ENCODE measurements at regions not wholly inside any gene's neighbourhood (a gene's known extent, or its start where the extent isn't known, plus 50 kb on each side); places are given as distances from the start of the nearest gene placed in this dataset.

- Histone ChIP-seq H3K4ac (ENCODE audit: low read length) (no peak overlapping the region), H3K9me3 (replicated peaks in 1 of 2; ENCODE audit: control insufficient read depth in 2 of 2, insufficient read depth in 1 of 2, low read depth in 1 of 2, low read length in 2 of 2) (no peaks in the 10 kb centered on the region), H3K36me3 (replicated peaks in 1 of 2; ENCODE audit: control insufficient read depth in 2 of 2, insufficient read depth in 2 of 2, low read length in 2 of 2) (no peaks in the 10 kb centered on the region), H2BK120ac (ENCODE audit: low read depth, low read length) (peak overlapping the region; percentile 7), H3K4me1 (ENCODE audit: control insufficient read depth in 2 of 2, insufficient read depth in 1 of 2, low read depth in 1 of 2, low read length in 2 of 2) (peaks cover under 1 to 1% of the 10 kb centered on the region in 2 donors), H3K27me3 (ENCODE audit: control insufficient read depth in 3 of 3, insufficient read depth in 3 of 3, low read depth in 1 of 3, low read length in 3 of 3) (no peaks in the 10 kb centered on the region), H4K91ac (ENCODE audit: low read depth, low read length, poor library complexity) (no peak overlapping the region), H4K8ac (ENCODE audit: low read depth, low read length) (no peak overlapping the region), H2AFZ (ENCODE audit: low read length) (no peak overlapping the region), H3K4me2 (ENCODE audit: insufficient read depth, low read length, poor library complexity, severe bottlenecking) (no peak overlapping the region), H3K4me3 (ENCODE audit: low read length in 2 of 2) (no peak overlapping the region), H2BK12ac (ENCODE audit: low read length) (no peak overlapping the region), H2AK5ac (ENCODE audit: low read depth, low read length) (peak overlapping the region; percentile 15), H3K18ac (ENCODE audit: low read length) (peak overlapping the region; percentile 11), H3K14ac (ENCODE audit: low read length) (no peak overlapping the region), H2BK15ac (ENCODE audit: low read length) (peak overlapping the region; percentile 22), H3K79me1 (ENCODE audit: low read depth, low read length) (no peaks in the 10 kb centered on the region), H3K23ac (ENCODE audit: low read depth, low read length, poor library complexity) (no peak overlapping the region), H3K27ac (replicated peaks; ENCODE audit: low read length) (no peak overlapping the region), H3K9ac (ENCODE audit: low read depth, low read length, poor library complexity) (no peak overlapping the region), H2BK5ac (ENCODE audit: low read length) (peak overlapping the region; percentile 68)
- DNase-seq (ENCODE audit: low spot score) = no peak
- WGBS, 2 donors (ENCODE audit: extremely low coverage in 2 of 2, insufficient read length in 2 of 2, insufficient replicate concordance in 1 of 2) = no CpG with 5 or more reads among the region's 12 CpGs
These were observed 800.9 kb downstream of the BRD1 start for GRCh38 chr22:49026494-49027367.

- no peak overlapping the region for H4K8ac ChIP-seq (ENCODE audit: low read depth, low read length)
- H3K4me3 ChIP-seq (ENCODE audit: low read length in 2 of 2) = no peak overlapping the region
- H2BK5ac ChIP-seq (ENCODE audit: low read length) = no peak overlapping the region
- no peaks in the 10 kb centered on the region for H3K36me3 ChIP-seq (replicated peaks in 1 of 2; ENCODE audit: control insufficient read depth in 2 of 2, insufficient read depth in 2 of 2, low read length in 2 of 2)
- no peak for DNase-seq (ENCODE audit: low spot score)
- H3K27me3 ChIP-seq (ENCODE audit: control insufficient read depth in 3 of 3, insufficient read depth in 3 of 3, low read depth in 1 of 3, low read length in 3 of 3) = no peaks in the 10 kb centered on the region
- H2BK12ac ChIP-seq (ENCODE audit: low read length) = no peak overlapping the region
- no peak overlapping the region for H3K14ac ChIP-seq (ENCODE audit: low read length)
- peaks cover 0 to 4% of the 10 kb centered on the region in 2 donors for H3K4me1 ChIP-seq (ENCODE audit: control insufficient read depth in 2 of 2, insufficient read depth in 1 of 2, low read depth in 1 of 2, low read length in 2 of 2)
- H3K4me2 ChIP-seq (ENCODE audit: insufficient read depth, low read length, poor library complexity, severe bottlenecking) = no peak overlapping the region
- H2BK15ac ChIP-seq (ENCODE audit: low read length) = no peak overlapping the region
- no peak overlapping the region for H3K23ac ChIP-seq (ENCODE audit: low read depth, low read length, poor library complexity)
- H3K9ac ChIP-seq (ENCODE audit: low read depth, low read length, poor library complexity) = no peak overlapping the region
- no CpG with 5 or more reads among the region's 17 CpGs for WGBS, 2 donors (ENCODE audit: extremely low coverage in 2 of 2, insufficient read length in 2 of 2, insufficient replicate concordance in 1 of 2)
- no peak overlapping the region for H2AFZ ChIP-seq (ENCODE audit: low read length)
- no peak overlapping the region for H3K27ac ChIP-seq (replicated peaks; ENCODE audit: low read length)
- H2AK5ac ChIP-seq (ENCODE audit: low read depth, low read length) = no peak overlapping the region
- no peak overlapping the region for H3K4ac ChIP-seq (ENCODE audit: low read length)
- H4K91ac ChIP-seq (ENCODE audit: low read depth, low read length, poor library complexity) = no peak overlapping the region
- peak overlapping the region; percentile 67 for H3K18ac ChIP-seq (ENCODE audit: low read length)
- H2BK120ac ChIP-seq (ENCODE audit: low read depth, low read length) = no peak overlapping the region
- no peaks in the 10 kb centered on the region for H3K9me3 ChIP-seq (replicated peaks in 1 of 2; ENCODE audit: control insufficient read depth in 2 of 2, insufficient read depth in 1 of 2, low read depth in 1 of 2, low read length in 2 of 2)
- no peaks in the 10 kb centered on the region for H3K79me1 ChIP-seq (ENCODE audit: low read depth, low read length)
These were observed 801.7 kb downstream of the BRD1 start for GRCh38 chr22:49025791-49026493.

GRCh38 chr22:49024775-49025440 lies 802.8 kb downstream of the BRD1 start:
- no CpG with 5 or more reads among the region's 17 CpGs for WGBS, 2 donors (ENCODE audit: extremely low coverage in 2 of 2, insufficient read length in 2 of 2, insufficient replicate concordance in 1 of 2)

More at GRCh38 chr22:49024775-49025440, 802.8 kb downstream of the BRD1 start:
- H2AFZ ChIP-seq (ENCODE audit: low read length) = no peak overlapping the region
- no peak overlapping the region for H3K4me3 ChIP-seq (ENCODE audit: low read length in 2 of 2)
- no peak overlapping the region for H3K27ac ChIP-seq (replicated peaks; ENCODE audit: low read length)
- no peaks in the 10 kb centered on the region for H3K79me1 ChIP-seq (ENCODE audit: low read depth, low read length)
- H2AK5ac ChIP-seq (ENCODE audit: low read depth, low read length) = peak overlapping the region; percentile 88
- H2BK120ac ChIP-seq (ENCODE audit: low read depth, low read length) = no peak overlapping the region
- peak overlapping the region; percentile 88 for H4K8ac ChIP-seq (ENCODE audit: low read depth, low read length)
- H3K4me1 ChIP-seq (ENCODE audit: control insufficient read depth in 2 of 2, insufficient read depth in 1 of 2, low read depth in 1 of 2, low read length in 2 of 2) = peaks cover 0 to 4% of the 10 kb centered on the region in 2 donors
- no peak overlapping the region for H3K14ac ChIP-seq (ENCODE audit: low read length)
- peak overlapping the region; percentile 46 for H2BK15ac ChIP-seq (ENCODE audit: low read length)
- H4K91ac ChIP-seq (ENCODE audit: low read depth, low read length, poor library complexity) = no peak overlapping the region
- H3K4me2 ChIP-seq (ENCODE audit: insufficient read depth, low read length, poor library complexity, severe bottlenecking) = no peak overlapping the region
- H2BK5ac ChIP-seq (ENCODE audit: low read length) = peak overlapping the region; percentile 41
- peak overlapping the region; percentile 67 for H3K18ac ChIP-seq (ENCODE audit: low read length)
- no peak for DNase-seq (ENCODE audit: low spot score)
- H3K9me3 ChIP-seq (replicated peaks in 1 of 2; ENCODE audit: control insufficient read depth in 2 of 2, insufficient read depth in 1 of 2, low read depth in 1 of 2, low read length in 2 of 2) = no peaks in the 10 kb centered on the region
- no peaks in the 10 kb centered on the region for H3K36me3 ChIP-seq (replicated peaks in 1 of 2; ENCODE audit: control insufficient read depth in 2 of 2, insufficient read depth in 2 of 2, low read length in 2 of 2)
- H3K23ac ChIP-seq (ENCODE audit: low read depth, low read length, poor library complexity) = peak overlapping the region; percentile 33
- no peak overlapping the region for H3K9ac ChIP-seq (ENCODE audit: low read depth, low read length, poor library complexity)
- no peak overlapping the region for H2BK12ac ChIP-seq (ENCODE audit: low read length)
- no peak overlapping the region for H3K4ac ChIP-seq (ENCODE audit: low read length)
- H3K27me3 ChIP-seq (ENCODE audit: control insufficient read depth in 3 of 3, insufficient read depth in 3 of 3, low read depth in 1 of 3, low read length in 3 of 3) = no peaks in the 10 kb centered on the region
